ENCODE measurements at regions not wholly inside any gene's neighbourhood (a gene's known extent, or its start where the extent isn't known, plus 50 kb on each side); places are given as distances from the start of the nearest gene placed in this dataset.

DNA sequence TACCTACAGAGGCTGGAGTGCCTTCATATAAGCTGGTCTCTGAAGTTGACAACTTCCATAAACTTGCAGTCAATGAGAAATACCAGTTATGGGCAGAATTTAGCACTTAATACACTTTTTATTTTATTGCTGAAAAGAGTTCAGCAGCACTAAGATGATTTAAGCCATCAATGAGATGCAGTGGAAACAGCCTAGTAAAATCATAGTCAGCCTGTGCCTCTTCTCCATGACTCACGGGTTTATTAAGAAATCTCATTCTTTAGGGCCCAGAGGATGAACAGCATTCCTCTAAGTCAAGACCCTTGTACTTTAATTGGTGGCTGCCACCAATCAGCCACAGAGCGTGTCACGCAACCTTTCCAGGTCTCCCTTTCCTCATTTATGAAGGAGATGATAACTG, 1357.9 kb upstream of the CELF4 start:
- 91 to 98% (median 94%) methylated on average over 3 of the region's 3 CpGs for WGBS, 4 donors

DNA sequence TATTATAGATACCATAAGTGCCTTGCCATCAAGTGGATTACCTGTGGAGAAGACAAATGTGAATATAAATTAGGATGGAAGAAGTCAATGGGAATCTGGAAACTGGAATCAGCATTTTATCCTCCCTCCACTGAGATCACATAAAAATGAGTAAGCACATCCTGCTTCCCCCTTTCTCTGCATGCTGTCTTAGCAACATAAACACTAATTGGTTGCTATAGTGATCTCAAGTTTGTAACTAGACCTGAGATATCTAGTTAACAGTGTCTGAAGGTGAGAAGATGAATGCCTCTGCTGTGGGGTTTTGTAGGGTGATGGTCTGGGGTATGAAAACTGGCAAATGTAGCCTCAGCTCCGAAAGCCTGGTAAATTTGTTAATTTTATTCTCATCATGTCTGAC, 1357.5 kb upstream of the CELF4 start:
- Histone ChIP-seq H3K36me3 (no peaks in the 10 kb centered on the region), H3K9me3 (no peaks in the 10 kb centered on the region), H3K27ac (no peak overlapping the region), H3K4me1 (no peaks in the 10 kb centered on the region), H3K27me3 (no peaks in the 10 kb centered on the region), H3K4me3 (no peak overlapping the region)
- no peak for TF ChIP-seq POLR2A (IDR thresholded peaks at IDR 0.05)
- TF ChIP-seq, protein P1, sequence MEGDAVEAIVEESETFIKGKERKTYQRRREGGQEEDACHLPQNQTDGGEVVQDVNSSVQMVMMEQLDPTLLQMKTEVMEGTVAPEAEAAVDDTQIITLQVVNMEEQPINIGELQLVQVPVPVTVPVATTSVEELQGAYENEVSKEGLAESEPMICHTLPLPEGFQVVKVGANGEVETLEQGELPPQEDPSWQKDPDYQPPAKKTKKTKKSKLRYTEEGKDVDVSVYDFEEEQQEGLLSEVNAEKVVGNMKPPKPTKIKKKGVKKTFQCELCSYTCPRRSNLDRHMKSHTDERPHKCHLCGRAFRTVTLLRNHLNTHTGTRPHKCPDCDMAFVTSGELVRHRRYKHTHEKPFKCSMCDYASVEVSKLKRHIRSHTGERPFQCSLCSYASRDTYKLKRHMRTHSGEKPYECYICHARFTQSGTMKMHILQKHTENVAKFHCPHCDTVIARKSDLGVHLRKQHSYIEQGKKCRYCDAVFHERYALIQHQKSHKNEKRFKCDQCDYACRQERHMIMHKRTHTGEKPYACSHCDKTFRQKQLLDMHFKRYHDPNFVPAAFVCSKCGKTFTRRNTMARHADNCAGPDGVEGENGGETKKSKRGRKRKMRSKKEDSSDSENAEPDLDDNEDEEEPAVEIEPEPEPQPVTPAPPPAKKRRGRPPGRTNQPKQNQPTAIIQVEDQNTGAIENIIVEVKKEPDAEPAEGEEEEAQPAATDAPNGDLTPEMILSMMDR (IDR thresholded peaks at IDR 0.05), result no peak
- intact Hi-C loops (cut with DNase I), result no loop called here
- 80 to 90% (median 85%) methylated on average over 1 of the region's 1 CpG for WGBS, 4 donors
- no peak for DNase-seq
- ATAC-seq, result no peak

More for the DNA sequence above, 1357.9 kb upstream of the CELF4 start:
- DNase-seq, result no peak
- Histone ChIP-seq H3K4me3 (no peak overlapping the region), H3K9me3 (no peaks in the 10 kb centered on the region), H3K36me3 (no peaks in the 10 kb centered on the region), H3K27me3 (no peaks in the 10 kb centered on the region), H3K27ac (no peak overlapping the region), H3K4me1 (no peaks in the 10 kb centered on the region)
- intact Hi-C loops (cut with DNase I), result no loop called here
- ATAC-seq, result no peak
- TF ChIP-seq, protein P1 (IDR thresholded peaks at IDR 0.05), result no peak
- TF ChIP-seq POLR2A (IDR thresholded peaks at IDR 0.05), result no peak

DNA sequence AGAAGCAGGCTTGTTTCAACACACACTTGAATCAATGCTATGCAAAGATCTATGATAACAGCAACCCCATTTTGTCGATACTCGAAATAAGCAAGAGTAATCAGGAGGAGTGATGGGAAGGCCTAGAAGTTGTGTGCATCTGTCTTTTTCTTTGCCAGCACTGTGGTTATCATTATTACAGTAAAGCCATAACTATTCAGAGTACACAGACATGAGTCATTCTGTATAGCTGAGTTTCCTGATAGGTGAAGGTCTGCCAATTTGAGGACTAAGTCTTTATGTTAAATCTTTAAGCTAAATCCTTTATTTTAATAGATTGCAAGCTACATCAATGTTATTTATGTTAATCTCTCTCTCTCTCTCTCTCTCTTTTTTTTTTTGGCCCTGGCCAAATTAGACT, 1344.4 kb upstream of the CELF4 start:
- DNase-seq (no peak), ATAC-seq (no peak)
- WGBS, 4 donors, result 75 to 83% (median 79%) methylated on average over 2 of the region's 2 CpGs

DNA sequence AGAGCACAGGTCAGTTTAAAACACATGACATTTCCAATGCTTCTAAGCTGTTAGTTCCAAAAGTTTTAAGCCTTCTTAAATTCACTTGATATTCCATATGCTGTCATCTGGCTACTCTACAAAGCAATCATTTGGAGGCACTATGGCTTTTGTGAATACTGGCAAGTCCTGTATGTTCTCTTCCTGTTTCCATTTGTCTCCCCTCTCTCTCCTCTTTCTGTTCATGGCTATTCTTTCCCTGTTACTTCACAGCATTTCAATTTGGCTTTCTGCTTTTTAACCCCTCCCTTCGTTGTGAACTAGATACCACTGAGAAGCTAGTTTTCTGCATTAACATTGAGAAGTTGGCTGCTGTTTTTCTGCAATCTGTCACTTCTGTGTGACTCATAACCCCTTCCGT, 1337.2 kb upstream of the CELF4 start:
- ATAC-seq (no peak), DNase-seq (no peak)
- intact Hi-C loops (cut with DNase I), result no loop called here
- no peak for TF ChIP-seq POLR2A (IDR thresholded peaks at IDR 0.05)
- TF ChIP-seq, protein P1 (IDR thresholded peaks at IDR 0.05), result no peak
- H3K4me1 ChIP-seq, result no peaks in the 10 kb centered on the region
- H3K4me3 ChIP-seq, result no peak overlapping the region
- 41 to 56% (median 50%) methylated on average over 2 of the region's 2 CpGs for WGBS, 4 donors
- no peaks in the 10 kb centered on the region for H3K9me3 ChIP-seq
- H3K27ac ChIP-seq, result no peak overlapping the region
- H3K27me3 ChIP-seq, result no peaks in the 10 kb centered on the region
- no peaks in the 10 kb centered on the region for H3K36me3 ChIP-seq

More for the DNA sequence above, 1344.4 kb upstream of the CELF4 start:
- Histone ChIP-seq H3K9me3 (peaks cover 0 to 3% (median 0%) of the 10 kb centered on the region in 12 donors), H3K4me3 (no peak overlapping the region), H3K27ac (no peak overlapping the region), H3K4me1 (no peaks in the 10 kb centered on the region), H3K36me3 (no peaks in the 10 kb centered on the region), H3K27me3 (no peaks in the 10 kb centered on the region)
- intact Hi-C loops (cut with DNase I), result no loop called here
- TF ChIP-seq, protein P1 (IDR thresholded peaks at IDR 0.05), result no peak
- TF ChIP-seq POLR2A (IDR thresholded peaks at IDR 0.05), result no peak
